ENCODE measurements at regions not wholly inside any gene's neighbourhood (a gene's known extent, or its start where the extent isn't known, plus 50 kb on each side); places are given as distances from the start of the nearest gene placed in this dataset.

- WGBS (ENCODE audit: insufficient coverage, low coverage, missing lambda C conversion rate) = 0% methylated on average over 1 of the region's 1 CpG
- in situ Hi-C loops (cut with MboI) = no loop called here
- H3K27me3 ChIP-seq (ENCODE audit: control insufficient read depth in 2 of 2, insufficient read depth in 2 of 2, low read length in 2 of 2) = peaks cover 0 to 8% of the 10 kb centered on the region in 2 experiments; a peak in 1 of 5 replicates
- H3K4me1 ChIP-seq (replicated peaks in 1 of 2; ENCODE audit: control insufficient read depth in 2 of 2, insufficient read depth in 2 of 2, low read length in 2 of 2) = no peaks in the 10 kb centered on the region; a peak in 1 of 5 replicates
- ATAC-seq (no peak), DNase-seq (ENCODE audit: extremely low read depth in 1 of 4, low spot score in 3 of 4) (no peak), FAIRE-seq (no peak)
- no peaks in the 10 kb centered on the region for H4K20me1 ChIP-seq (replicated peaks; ENCODE audit: control insufficient read depth, insufficient read depth, low read length)
- intact Hi-C loops (cut with micrococcal nuclease) = no loop called here
- H2AFZ ChIP-seq (ENCODE audit: low read depth, low read length) = no peak overlapping the region
- ChIA-PET POLR2A (no interaction called here), CTCF (ENCODE audit: low intra/inter-chr PET ratio) (no interaction called here)
- BruUV-seq (replicated peaks) = no TSS peak
- no peaks in the 10 kb centered on the region for H3K36me3 ChIP-seq (ENCODE audit: control insufficient read depth, insufficient read depth, low read length)
- no peak overlapping the region for H3K4me3 ChIP-seq
- H3K27ac ChIP-seq (ENCODE audit: extremely low read depth, low read depth, low read length) = no peak overlapping the region
- TF ChIP-seq KDM2B (CRISPR knock-in tag; IDR thresholded peaks at IDR 0.05) = no peak
- no peak for TF ChIP-seq ZNF347 (CRISPR knock-in tag; IDR thresholded peaks at IDR 0.05; ENCODE audit: low read depth)
- no peak for TF ChIP-seq ZNF224 (CRISPR knock-in tag; IDR thresholded peaks at IDR 0.05)
- TF ChIP-seq SNRNP70 (optimal IDR thresholded peaks at IDR 0.05; ENCODE audit: low read depth, low read length) = no peak
- TF ChIP-seq MTF1 (CRISPR knock-in tag; IDR thresholded peaks at IDR 0.05; ENCODE audit: borderline replicate concordance) = no peak
- TF ChIP-seq SUPT5H (IDR thresholded peaks at IDR 0.05) = no peak
- no peak for TF ChIP-seq ZNF436 (CRISPR knock-in tag; IDR thresholded peaks at IDR 0.05)
- no peak for TF ChIP-seq PHF21A (IDR thresholded peaks at IDR 0.05; ENCODE audit: borderline replicate concordance, low read depth)
- H3K9ac ChIP-seq (ENCODE audit: insufficient read depth in 1 of 2, low read depth in 2 of 2, low read length in 2 of 2) = no peak overlapping the region
- no peaks in the 10 kb centered on the region for H3K9me3 ChIP-seq (replicated peaks; ENCODE audit: control insufficient read depth, insufficient read depth, low read depth, low read length)
- no peaks in the 10 kb centered on the region for H3K9me1 ChIP-seq (ENCODE audit: control insufficient read depth, insufficient read depth, low read length)
- no peak overlapping the region for H3K4me2 ChIP-seq (ENCODE audit: insufficient read depth, low read length)
- no peaks in the 10 kb centered on the region for H3K79me2 ChIP-seq (ENCODE audit: control insufficient read depth, insufficient read depth, low read length)
These were observed 124.9 kb downstream of the WSCD1 start for GRCh38 chr17:6195123-6195522.

Measured in K562 (cell line).